ENCODE measurements at regions not wholly inside any gene's neighbourhood (a gene's known extent, or its start where the extent isn't known, plus 50 kb on each side); places are given as distances from the start of the nearest gene placed in this dataset.

DNA sequence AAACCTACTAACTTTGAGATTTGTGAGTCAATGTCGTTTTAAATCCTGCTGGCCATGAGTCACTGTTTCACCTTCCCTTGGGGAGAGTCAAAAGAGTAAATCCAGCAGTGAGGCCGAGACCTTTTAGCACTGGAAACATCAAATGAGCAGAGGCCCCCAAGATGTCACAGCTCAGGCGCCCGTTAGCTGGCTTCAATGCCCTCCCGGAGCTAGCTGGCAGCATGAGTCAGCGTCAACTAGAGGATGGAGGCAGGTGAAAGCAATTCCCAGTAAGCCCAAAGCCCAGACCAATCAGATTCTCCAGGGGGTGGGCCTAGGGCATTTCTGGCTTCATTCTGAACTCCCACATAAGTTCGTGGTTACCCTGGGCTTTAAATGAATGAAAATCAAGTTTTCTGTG is 170.9 kb downstream of the CLCN4 start:
- H3K79me2 ChIP-seq (replicated peaks; ENCODE audit: insufficient read depth, low read length), result no peaks in the 10 kb centered on the region
- H3K9ac ChIP-seq (ENCODE audit: low read length), result no peak overlapping the region
- no peaks in the 10 kb centered on the region for H3F3A ChIP-seq (ENCODE audit: insufficient read depth, low read length, poor library complexity, severe bottlenecking)
- H3K4me3 ChIP-seq (ENCODE audit: low read length), result no peak overlapping the region
- no peaks in the 10 kb centered on the region for H3K9me2 ChIP-seq (ENCODE audit: insufficient read depth, low read length)
- no peak overlapping the region for H3K27ac ChIP-seq (ENCODE audit: low read length)
- H3K4me2 ChIP-seq (ENCODE audit: low read length), result no peak overlapping the region
- no peak for TF ChIP-seq POLR2AphosphoS5 (IDR thresholded peaks at IDR 0.05)
- no peak for TF ChIP-seq EZH2 (IDR thresholded peaks at IDR 0.05; ENCODE audit: borderline replicate concordance, insufficient read depth, low read length, poor library complexity, severe bottlenecking)
- no peak for TF ChIP-seq TAF1 (IDR thresholded peaks at IDR 0.05; ENCODE audit: low read depth)
- TF ChIP-seq, protein P1, sequence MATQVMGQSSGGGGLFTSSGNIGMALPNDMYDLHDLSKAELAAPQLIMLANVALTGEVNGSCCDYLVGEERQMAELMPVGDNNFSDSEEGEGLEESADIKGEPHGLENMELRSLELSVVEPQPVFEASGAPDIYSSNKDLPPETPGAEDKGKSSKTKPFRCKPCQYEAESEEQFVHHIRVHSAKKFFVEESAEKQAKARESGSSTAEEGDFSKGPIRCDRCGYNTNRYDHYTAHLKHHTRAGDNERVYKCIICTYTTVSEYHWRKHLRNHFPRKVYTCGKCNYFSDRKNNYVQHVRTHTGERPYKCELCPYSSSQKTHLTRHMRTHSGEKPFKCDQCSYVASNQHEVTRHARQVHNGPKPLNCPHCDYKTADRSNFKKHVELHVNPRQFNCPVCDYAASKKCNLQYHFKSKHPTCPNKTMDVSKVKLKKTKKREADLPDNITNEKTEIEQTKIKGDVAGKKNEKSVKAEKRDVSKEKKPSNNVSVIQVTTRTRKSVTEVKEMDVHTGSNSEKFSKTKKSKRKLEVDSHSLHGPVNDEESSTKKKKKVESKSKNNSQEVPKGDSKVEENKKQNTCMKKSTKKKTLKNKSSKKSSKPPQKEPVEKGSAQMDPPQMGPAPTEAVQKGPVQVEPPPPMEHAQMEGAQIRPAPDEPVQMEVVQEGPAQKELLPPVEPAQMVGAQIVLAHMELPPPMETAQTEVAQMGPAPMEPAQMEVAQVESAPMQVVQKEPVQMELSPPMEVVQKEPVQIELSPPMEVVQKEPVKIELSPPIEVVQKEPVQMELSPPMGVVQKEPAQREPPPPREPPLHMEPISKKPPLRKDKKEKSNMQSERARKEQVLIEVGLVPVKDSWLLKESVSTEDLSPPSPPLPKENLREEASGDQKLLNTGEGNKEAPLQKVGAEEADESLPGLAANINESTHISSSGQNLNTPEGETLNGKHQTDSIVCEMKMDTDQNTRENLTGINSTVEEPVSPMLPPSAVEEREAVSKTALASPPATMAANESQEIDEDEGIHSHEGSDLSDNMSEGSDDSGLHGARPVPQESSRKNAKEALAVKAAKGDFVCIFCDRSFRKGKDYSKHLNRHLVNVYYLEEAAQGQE (IDR thresholded peaks at IDR 0.05; ENCODE audit: borderline replicate concordance), result no peak
- TF ChIP-seq MXI1 (conservative IDR thresholded peaks at IDR 0.05; ENCODE audit: poor library complexity, severe bottlenecking), result no peak
- no peaks in the 10 kb centered on the region for H4K20me1 ChIP-seq (ENCODE audit: insufficient read depth)
- H3K36me3 ChIP-seq (ENCODE audit: insufficient read depth, low read length), result no peaks in the 10 kb centered on the region
- H2AFZ ChIP-seq (ENCODE audit: low read depth, low read length), result no peak overlapping the region
- no peaks in the 10 kb centered on the region for H3K27me3 ChIP-seq (ENCODE audit: insufficient read depth, low read depth, low read length)
- no peaks in the 10 kb centered on the region for H3K9me3 ChIP-seq (ENCODE audit: low read length)

DNA sequence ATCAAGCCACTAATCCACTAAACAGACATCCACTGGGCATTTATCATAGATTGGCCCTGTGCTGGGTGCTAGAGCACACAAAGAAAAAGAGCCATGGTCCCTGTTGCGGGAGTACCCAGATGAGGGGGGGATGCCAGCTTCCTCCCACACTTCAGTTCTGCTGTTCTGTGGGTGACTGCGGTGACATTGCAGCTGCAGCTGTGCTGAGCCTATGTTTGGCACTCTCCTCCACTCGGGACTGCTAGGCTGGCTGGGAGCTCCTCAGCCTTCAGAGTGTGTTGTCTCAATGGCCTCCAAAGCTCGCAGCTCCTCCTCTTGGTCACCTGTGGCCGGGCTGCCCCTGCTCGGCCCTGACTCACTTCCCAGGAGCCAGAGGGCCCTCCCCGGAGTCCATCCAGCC is 173.2 kb downstream of the CLCN4 start:
- Histone ChIP-seq H3K36me3 (ENCODE audit: insufficient read depth, low read length) (no peaks in the 10 kb centered on the region), H3K27ac (ENCODE audit: low read length) (no peak overlapping the region), H3K79me2 (replicated peaks; ENCODE audit: insufficient read depth, low read length) (no peaks in the 10 kb centered on the region), H3K9me2 (ENCODE audit: insufficient read depth, low read length) (no peaks in the 10 kb centered on the region), H2AFZ (ENCODE audit: low read depth, low read length) (no peak overlapping the region), H3F3A (ENCODE audit: insufficient read depth, low read length, poor library complexity, severe bottlenecking) (no peaks in the 10 kb centered on the region), H3K9me3 (ENCODE audit: low read length) (no peaks in the 10 kb centered on the region), H3K27me3 (ENCODE audit: insufficient read depth, low read depth, low read length) (no peaks in the 10 kb centered on the region), H3K4me3 (ENCODE audit: low read length) (no peak overlapping the region), H3K9ac (ENCODE audit: low read length) (no peak overlapping the region), H3K4me2 (ENCODE audit: low read length) (no peak overlapping the region), H4K20me1 (ENCODE audit: insufficient read depth) (no peaks in the 10 kb centered on the region)
- TF ChIP-seq EZH2 (IDR thresholded peaks at IDR 0.05; ENCODE audit: borderline replicate concordance, insufficient read depth, low read length, poor library complexity, severe bottlenecking) (no peak), POLR2AphosphoS5 (IDR thresholded peaks at IDR 0.05) (no peak), RAD21 (conservative IDR thresholded peaks at IDR 0.05) (no peak), EP300 (conservative IDR thresholded peaks at IDR 0.05; ENCODE audit: poor library complexity, severe bottlenecking) (no peak), TAF1 (IDR thresholded peaks at IDR 0.05; ENCODE audit: low read depth) (no peak), SMC3 (conservative IDR thresholded peaks at IDR 0.05; ENCODE audit: poor library complexity) (no peak), MXI1 (conservative IDR thresholded peaks at IDR 0.05; ENCODE audit: poor library complexity, severe bottlenecking) (no peak)
- TF ChIP-seq, protein P2, sequence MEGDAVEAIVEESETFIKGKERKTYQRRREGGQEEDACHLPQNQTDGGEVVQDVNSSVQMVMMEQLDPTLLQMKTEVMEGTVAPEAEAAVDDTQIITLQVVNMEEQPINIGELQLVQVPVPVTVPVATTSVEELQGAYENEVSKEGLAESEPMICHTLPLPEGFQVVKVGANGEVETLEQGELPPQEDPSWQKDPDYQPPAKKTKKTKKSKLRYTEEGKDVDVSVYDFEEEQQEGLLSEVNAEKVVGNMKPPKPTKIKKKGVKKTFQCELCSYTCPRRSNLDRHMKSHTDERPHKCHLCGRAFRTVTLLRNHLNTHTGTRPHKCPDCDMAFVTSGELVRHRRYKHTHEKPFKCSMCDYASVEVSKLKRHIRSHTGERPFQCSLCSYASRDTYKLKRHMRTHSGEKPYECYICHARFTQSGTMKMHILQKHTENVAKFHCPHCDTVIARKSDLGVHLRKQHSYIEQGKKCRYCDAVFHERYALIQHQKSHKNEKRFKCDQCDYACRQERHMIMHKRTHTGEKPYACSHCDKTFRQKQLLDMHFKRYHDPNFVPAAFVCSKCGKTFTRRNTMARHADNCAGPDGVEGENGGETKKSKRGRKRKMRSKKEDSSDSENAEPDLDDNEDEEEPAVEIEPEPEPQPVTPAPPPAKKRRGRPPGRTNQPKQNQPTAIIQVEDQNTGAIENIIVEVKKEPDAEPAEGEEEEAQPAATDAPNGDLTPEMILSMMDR (IDR thresholded peaks at IDR 0.05; ENCODE audit: poor library complexity, severe bottlenecking), result no peak
- TF ChIP-seq, protein P1 (IDR thresholded peaks at IDR 0.05; ENCODE audit: borderline replicate concordance), result no peak
